ENCODE measurements at regions not wholly inside any gene's neighbourhood (a gene's known extent, or its start where the extent isn't known, plus 50 kb on each side); places are given as distances from the start of the nearest gene placed in this dataset.
"Not testable (repeated sequence)": the region's sequence is repeated elsewhere in the genome, so short reads cannot be mapped to it uniquely, and the experiment has no call there.

DNA sequence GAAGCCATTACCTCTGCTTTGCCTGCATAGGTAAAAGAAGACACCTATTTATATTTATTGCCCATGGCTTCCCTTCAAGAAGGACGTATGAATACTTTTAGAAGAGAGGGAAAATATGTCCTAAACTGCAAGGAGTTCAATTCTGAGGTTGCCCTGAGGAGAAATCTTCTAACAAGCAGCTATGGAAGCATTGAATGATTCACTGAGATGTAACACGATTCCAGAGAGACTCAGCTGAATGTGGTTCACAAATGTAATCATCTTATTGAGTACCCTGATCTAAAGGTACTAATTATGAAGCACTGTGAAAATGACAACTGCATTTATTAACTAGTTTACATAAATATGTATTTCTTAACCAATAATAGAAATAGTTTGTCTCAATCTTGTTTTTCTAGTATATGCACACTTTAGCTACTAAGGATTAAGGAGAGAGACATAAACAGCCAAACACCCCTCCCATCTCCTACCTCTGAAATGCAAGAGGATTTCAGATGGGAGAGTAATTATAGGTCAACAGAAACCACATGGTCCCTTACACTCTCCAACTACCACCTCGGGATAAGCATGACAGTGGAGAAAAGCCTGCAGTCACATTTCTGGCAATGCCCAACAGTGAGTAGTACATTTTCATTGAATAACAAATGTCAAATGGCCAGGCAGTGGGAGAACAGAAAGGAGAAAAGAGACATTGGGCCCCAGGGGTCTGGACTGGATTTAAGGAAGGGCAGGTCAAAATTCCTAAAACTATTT, 506.2 kb upstream of the IL12A start:
- no peak for DNase-seq

DNA sequence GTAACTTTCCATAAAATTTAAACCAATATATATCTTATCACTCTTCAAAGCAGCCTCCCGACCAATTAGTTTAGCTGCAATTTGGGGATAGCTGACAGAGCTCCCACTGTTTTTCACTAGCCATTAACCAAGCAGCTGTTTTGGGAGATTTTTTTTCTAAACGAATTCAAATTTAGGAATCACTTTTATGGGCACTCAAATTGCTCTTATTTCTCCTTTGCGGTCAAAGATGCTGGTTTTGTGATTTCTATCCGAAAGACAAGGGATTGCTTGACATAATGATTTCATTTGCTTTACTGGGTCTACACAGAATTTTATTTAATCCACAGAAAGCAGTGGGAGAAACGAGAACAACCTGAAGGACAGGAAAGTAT, 505.7 kb upstream of the IL12A start:
- DNase-seq, result no peak

GRCh38 chr3:159486580-159486979, 502.1 kb upstream of the IL12A start:
- no peak for DNase-seq

- no peak for DNase-seq
Measured at GRCh38 chr3:159487304-159487703, 501.3 kb upstream of the IL12A start.

- no peak for DNase-seq
Measured at GRCh38 chr3:159488602-159489001, 500.0 kb upstream of the IL12A start.

DNA sequence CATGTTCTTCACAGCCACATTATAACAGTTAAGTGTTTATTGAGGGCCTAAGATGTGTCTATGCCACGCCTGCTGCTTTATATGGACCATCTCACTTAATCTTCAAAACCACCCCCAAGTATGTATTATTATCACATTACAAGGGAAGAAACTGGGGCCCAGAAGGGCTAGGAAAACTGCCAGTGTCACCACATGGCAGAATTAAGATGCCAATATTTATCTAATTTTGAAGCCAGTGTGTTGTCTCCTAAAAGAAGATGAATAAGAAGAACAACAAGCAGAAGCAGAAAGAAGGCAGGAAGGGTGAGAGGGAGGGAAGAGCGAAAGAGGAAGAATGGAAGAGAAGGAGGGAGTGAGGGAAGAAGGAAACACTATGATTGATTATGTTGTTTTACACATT, 491.3 kb upstream of the IL12A start:
- no peak for DNase-seq

- DNase-seq, result no peak
Measured at GRCh38 chr3:159499031-159499793, 489.4 kb upstream of the IL12A start.

- no peak for DNase-seq
Measured at GRCh38 chr3:159501029-159501428, 487.6 kb upstream of the IL12A start.

DNA sequence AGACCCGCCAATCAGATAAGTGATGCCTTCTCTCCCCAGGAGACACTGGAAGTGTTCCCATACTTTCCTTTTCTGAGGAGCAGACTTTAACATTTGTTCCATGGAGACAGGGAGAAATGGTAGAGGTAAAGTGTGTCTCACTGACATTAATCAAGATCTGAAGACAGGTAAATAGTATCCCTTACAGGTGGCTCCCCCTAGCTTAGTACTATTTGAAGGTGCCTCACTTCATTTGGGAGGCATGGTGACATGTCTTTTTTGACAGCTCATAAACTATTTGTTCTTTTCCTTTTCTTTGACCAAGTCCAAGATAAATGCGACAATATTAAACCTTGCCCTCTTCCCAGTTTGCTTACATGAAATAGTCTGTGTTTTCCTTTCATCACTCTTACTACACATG, 485.6 kb upstream of the IL12A start:
- no peak for DNase-seq

- not testable (repeated sequence) for DNase-seq
Measured at GRCh38 chr3:159510988-159511387, 477.6 kb upstream of the IL12A start.

DNA sequence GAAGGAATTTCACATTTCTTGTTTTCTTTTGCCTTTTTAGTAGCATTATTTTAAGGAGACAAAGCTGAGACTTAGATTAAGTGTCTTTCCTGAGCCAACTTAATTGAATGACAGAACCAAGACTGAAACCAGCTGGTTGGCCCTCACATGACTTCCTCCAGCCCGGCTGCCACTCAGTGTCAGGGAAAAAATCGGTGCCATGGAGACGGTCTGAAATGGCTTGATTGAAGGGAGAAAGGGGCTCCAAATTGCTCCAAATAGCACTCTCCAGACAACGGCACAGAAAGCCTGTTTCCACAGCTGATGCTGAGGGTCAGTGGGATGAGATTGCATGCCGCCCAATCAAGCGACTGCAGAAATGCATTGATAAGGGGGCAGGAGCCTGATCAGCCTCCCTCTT, 475.2 kb upstream of the IL12A start:
- no peak for DNase-seq

GRCh38 chr3:159513867-159514380, 474.7 kb upstream of the IL12A start:
- DNase-seq, result no peak

GRCh38 chr3:159517105-159517504, 471.5 kb upstream of the IL12A start:
- DNase-seq, result no peak

DNA sequence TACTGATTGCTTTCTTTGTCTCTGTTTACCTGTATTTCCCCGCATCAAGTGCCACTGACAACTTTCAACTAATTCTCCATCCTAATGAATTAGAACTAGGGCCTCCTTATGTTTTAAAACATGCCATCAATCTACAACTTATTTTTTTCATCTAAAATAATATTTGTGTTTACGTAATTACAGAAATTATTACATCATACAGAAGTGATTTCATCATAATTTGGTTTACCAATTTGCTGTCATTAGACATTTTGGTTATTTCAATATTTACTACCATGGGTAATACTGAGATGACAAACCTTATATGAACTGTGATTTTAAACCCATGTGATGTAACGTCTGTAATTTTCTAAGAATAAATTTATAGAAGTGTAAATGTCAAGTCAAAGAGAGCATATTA, 468.0 kb upstream of the IL12A start:
- DNase-seq, result no peak

GRCh38 chr3:159522276-159522675, 466.4 kb upstream of the IL12A start:
- no peak for DNase-seq

DNA sequence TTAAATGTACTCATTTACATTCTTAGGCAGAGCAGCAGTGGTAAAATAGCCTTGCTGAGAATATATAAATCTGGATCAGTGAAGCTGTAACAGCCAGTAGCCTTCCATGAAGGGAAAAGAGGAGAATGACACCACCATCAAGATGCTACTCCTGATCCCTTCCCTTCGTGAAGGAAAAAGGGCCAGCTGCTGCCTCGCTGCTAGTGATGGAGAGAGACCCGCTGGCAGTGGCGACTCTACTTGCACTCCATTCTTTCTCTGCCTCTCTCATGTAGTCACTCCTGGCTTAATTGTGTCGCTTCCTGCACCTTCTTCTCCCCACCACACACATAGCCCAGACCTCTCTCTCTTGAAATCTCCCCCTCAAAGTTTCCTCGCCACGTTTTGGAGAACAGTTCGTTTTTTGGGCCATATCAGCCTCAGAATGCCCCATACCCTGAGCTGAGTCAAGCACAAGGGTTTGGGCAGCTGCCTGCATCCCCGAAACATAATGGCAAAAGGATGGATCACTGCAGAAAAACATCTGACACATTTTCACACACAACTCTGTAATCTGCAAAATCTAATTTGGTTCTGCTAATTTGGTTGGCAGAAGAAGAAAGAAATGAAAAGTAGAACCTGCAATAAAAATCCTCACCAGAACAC, 460.3 kb upstream of the IL12A start:
- DNase-seq, result no peak

GRCh38 chr3:159532577-159532976, 456.1 kb upstream of the IL12A start:
- DNase-seq, result no peak

GRCh38 chr3:159534496-159534895, 454.1 kb upstream of the IL12A start:
- DNase-seq, result no peak

DNA sequence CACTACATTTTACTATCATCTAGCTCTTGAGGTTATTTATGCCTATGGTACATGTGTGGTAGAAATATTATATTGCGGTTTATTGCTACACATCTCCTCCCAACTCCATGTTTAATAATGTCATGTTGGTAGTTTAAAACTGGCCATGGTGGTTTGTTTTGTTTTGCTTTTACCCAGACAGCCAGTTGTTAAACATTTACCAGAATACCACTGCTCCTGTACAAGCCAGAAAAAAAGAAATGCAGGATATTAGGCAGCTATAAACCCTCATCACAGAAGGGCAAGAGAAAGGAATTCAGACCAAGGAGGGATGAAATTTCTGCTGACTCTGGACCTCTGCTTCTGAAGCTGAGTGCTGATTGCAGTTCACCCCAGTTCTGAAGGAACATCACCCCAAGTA, 451.8 kb upstream of the IL12A start:
- DNase-seq, result no peak

- DNase-seq, result no peak
Measured at GRCh38 chr3:159538507-159538906, 450.1 kb upstream of the IL12A start.

DNA sequence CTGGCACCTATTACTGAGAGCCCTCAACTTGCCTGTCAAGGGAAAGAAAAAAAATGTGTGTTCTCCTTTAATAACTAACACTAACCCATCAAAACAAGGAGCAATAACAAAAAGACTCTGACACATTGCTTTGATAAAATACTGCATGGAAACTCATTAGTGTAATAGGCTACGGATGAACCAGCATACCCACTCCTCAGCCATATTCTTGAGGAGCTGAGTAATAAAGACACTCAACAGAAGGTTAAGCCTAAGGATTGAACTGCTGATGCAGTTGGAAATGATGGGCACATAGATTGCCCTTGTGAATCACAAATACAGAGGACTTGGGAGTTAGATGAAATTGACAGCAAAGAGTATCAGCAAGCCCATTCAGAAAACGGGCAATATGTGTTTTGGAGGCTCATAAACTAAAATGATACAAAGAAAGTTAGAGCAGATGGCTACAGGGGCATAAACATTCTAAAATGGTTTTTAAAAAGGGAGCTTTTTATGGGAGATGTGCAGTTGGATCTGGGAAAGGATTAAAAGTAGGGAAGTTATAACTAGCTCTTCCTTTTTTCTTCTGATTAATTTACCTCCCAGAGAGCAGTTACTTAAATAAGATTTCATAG, 447.6 kb upstream of the IL12A start:
- DNase-seq, result no peak

- no peak for DNase-seq
Measured at GRCh38 chr3:159548675-159549335, 439.8 kb upstream of the IL12A start.

GRCh38 chr3:159555205-159555604, 433.4 kb upstream of the IL12A start:
- DNase-seq, result no peak

All from CD4-positive, alpha-beta T cell treated with Interleukin-4 for 1 hour (primary cell).